HG03378 (cell line): ENCODE measurements at regions not wholly inside any gene's neighbourhood (a gene's known extent, or its start where the extent isn't known, plus 50 kb on each side); places are given as distances from the start of the nearest gene placed in this dataset.
"Not testable (repeated sequence)": the region's sequence is repeated elsewhere in the genome, so short reads cannot be mapped to it uniquely, and the experiment has no call there.

Experiments used
- ATAC-seq: cut with Tn5 transposase; IDR thresholded peaks from one replicate; pipeline ENCODE4 v1.9.1; 2021; ENCODE audit warnings: mild to moderate bottlenecking, moderate library complexity; ENCODE audit not compliant: unreplicated experiment

GRCh38 chr11:11220786-11221185, 132.3 kb downstream of the CSNK2A3 start:
- no peak for ATAC-seq

GRCh38 chr11:11218629-11218986, 134.4 kb downstream of the CSNK2A3 start:
- ATAC-seq: no peak

GRCh38 chr11:11217929-11218628, 135.0 kb downstream of the CSNK2A3 start:
- no peak for ATAC-seq

GRCh38 chr11:11217289-11217928, 135.6 kb downstream of the CSNK2A3 start:
- no peak for ATAC-seq

- ATAC-seq: no peak
Observed at GRCh38 chr11:11215944-11216343, 137.1 kb downstream of the CSNK2A3 start.

- no peak for ATAC-seq
Observed at GRCh38 chr11:11215058-11215815, 137.8 kb downstream of the CSNK2A3 start.

GRCh38 chr11:11213117-11213516, 139.9 kb downstream of the CSNK2A3 start:
- ATAC-seq: no peak

GRCh38 chr11:11211888-11212287, 141.2 kb downstream of the CSNK2A3 start:
- no peak for ATAC-seq

- no peak for ATAC-seq
Observed at GRCh38 chr11:11211186-11211585, 141.9 kb downstream of the CSNK2A3 start.

GRCh38 chr11:11210446-11210845, 142.6 kb downstream of the CSNK2A3 start:
- ATAC-seq: no peak

GRCh38 chr11:11209967-11210366, 143.1 kb downstream of the CSNK2A3 start:
- ATAC-seq: no peak

GRCh38 chr11:11208994-11209393, 144.1 kb downstream of the CSNK2A3 start:
- no peak for ATAC-seq

GRCh38 chr11:11207428-11207827, 145.6 kb downstream of the CSNK2A3 start:
- ATAC-seq: no peak

GRCh38 chr11:11206484-11206883, 146.6 kb downstream of the CSNK2A3 start:
- ATAC-seq: no peak

- ATAC-seq: no peak
Observed at GRCh38 chr11:11202885-11203284, 150.2 kb downstream of the CSNK2A3 start.

GRCh38 chr11:11201302-11201701, 151.7 kb downstream of the CSNK2A3 start:
- not testable (repeated sequence) for ATAC-seq

- ATAC-seq: no peak
Observed at GRCh38 chr11:11192541-11192940, 160.5 kb downstream of the CSNK2A3 start.

- ATAC-seq: no peak
Observed at GRCh38 chr11:11189506-11189905, 163.5 kb downstream of the CSNK2A3 start.

- no peak for ATAC-seq
Observed at GRCh38 chr11:11186249-11186648, 166.8 kb downstream of the CSNK2A3 start.

- no peak for ATAC-seq
Observed at GRCh38 chr11:11182261-11182660, 170.8 kb downstream of the CSNK2A3 start.

- no peak for ATAC-seq
Observed at GRCh38 chr11:11178671-11179638, 174.1 kb downstream of the CSNK2A3 start.
